ENCODE measurements at regions not wholly inside any gene's neighbourhood (a gene's known extent, or its start where the extent isn't known, plus 50 kb on each side); places are given as distances from the start of the nearest gene placed in this dataset.

- TF ChIP-seq CTCF (IDR thresholded peaks at IDR 0.05) (no peak), EZH2 (IDR thresholded peaks at IDR 0.05; ENCODE audit: borderline replicate concordance, insufficient read depth, low read depth, low read length, poor library complexity, severe bottlenecking) (no peak)
Measured at GRCh38 chr7:115153176-115153575, 231.3 kb downstream of the MDFIC start.
